ENCODE measurements at regions not wholly inside any gene's neighbourhood (a gene's known extent, or its start where the extent isn't known, plus 50 kb on each side); places are given as distances from the start of the nearest gene placed in this dataset.

GRCh38 chr15:91769476-91769875, 84.0 kb upstream of the SLCO3A1 start:
- Histone ChIP-seq H3K27me3 (ENCODE audit: control insufficient read depth in 1 of 2, insufficient read depth in 2 of 2, low read length in 2 of 2) (peaks cover 0 to 7% of the 10 kb centered on the region in 2 experiments), H3K36me3 (ENCODE audit: insufficient read depth, low read length) (no peaks in the 10 kb centered on the region), H3K9me3 (ENCODE audit: control insufficient read depth in 1 of 2, insufficient read depth in 1 of 2, low read length in 2 of 2) (no peaks in the 10 kb centered on the region), H3K4me1 (ENCODE audit: insufficient read depth, low read length) (no peaks in the 10 kb centered on the region), H3K4me3 (ENCODE audit: low read length) (no peak overlapping the region), H3K27ac (ENCODE audit: low read depth in 1 of 2, low read length in 2 of 2) (no peak overlapping the region)
- Mint-ChIP-seq H3K4me1 (ENCODE audit: low read depth) (no peaks in the 10 kb centered on the region), H3K27ac (no peak overlapping the region), H3K27me3 (peaks cover 26% of the 10 kb centered on the region), H3K4me3 (no peak overlapping the region), H3K9me3 (no peaks in the 10 kb centered on the region), H3K36me3 (ENCODE audit: low read depth) (no peaks in the 10 kb centered on the region)
- no peak for TF ChIP-seq CTCF (IDR thresholded peaks at IDR 0.05)
- ATAC-seq (ENCODE audit: poor library complexity) (no peak), DNase-seq (no peak)
- CTCF ChIA-PET, result no interaction called here
- POLR2A ChIA-PET, result no interaction called here
- intact Hi-C loops (cut with DNase I, micrococcal nuclease), result no loop called here

- H3K36me3 Mint-ChIP-seq (ENCODE audit: low read depth), result no peaks in the 10 kb centered on the region
- intact Hi-C loops (cut with DNase I, micrococcal nuclease), result loop anchor here in 1 of 2 experiments (10.0 kb wide), 1 partner anchor 465 kb away; no protein-coding TSS in a partner anchor
- H3K27me3 ChIP-seq (ENCODE audit: control insufficient read depth in 1 of 2, insufficient read depth in 2 of 2, low read length in 2 of 2), result peaks cover 0 to 6% of the 10 kb centered on the region in 2 experiments
- no peaks in the 10 kb centered on the region for H3K9me3 ChIP-seq (ENCODE audit: control insufficient read depth in 1 of 2, insufficient read depth in 1 of 2, low read length in 2 of 2)
- no peak overlapping the region for H3K4me3 ChIP-seq (ENCODE audit: low read length)
- no peak overlapping the region for H3K27ac ChIP-seq (ENCODE audit: low read depth in 1 of 2, low read length in 2 of 2)
- ATAC-seq (ENCODE audit: poor library complexity), result no peak
- H3K4me1 Mint-ChIP-seq (ENCODE audit: low read depth), result no peaks in the 10 kb centered on the region
- TF ChIP-seq CTCF (IDR thresholded peaks at IDR 0.05), result no peak
- no peak overlapping the region for H3K27ac Mint-ChIP-seq
- H3K4me1 ChIP-seq (ENCODE audit: insufficient read depth, low read length), result no peaks in the 10 kb centered on the region
- H3K4me3 Mint-ChIP-seq, result no peak overlapping the region
- POLR2A ChIA-PET, result no interaction called here
- no peaks in the 10 kb centered on the region for H3K9me3 Mint-ChIP-seq
- CTCF ChIA-PET, result no interaction called here
- no peak for DNase-seq
- peaks cover 30% of the 10 kb centered on the region for H3K27me3 Mint-ChIP-seq
- H3K36me3 ChIP-seq (ENCODE audit: insufficient read depth, low read length), result no peaks in the 10 kb centered on the region
These were observed 83.6 kb upstream of the SLCO3A1 start for GRCh38 chr15:91769894-91770293.

GRCh38 chr15:91776104-91776503, 77.4 kb upstream of the SLCO3A1 start:
- no peak for DNase-seq
- H3K27me3 ChIP-seq (ENCODE audit: control insufficient read depth in 1 of 2, insufficient read depth in 2 of 2, low read length in 2 of 2), result peaks cover 14 to 15% of the 10 kb centered on the region in 2 experiments
- ATAC-seq (ENCODE audit: poor library complexity), result no peak
- no peak overlapping the region for H3K4me3 ChIP-seq (ENCODE audit: low read length)
- no peak overlapping the region for H3K4me3 Mint-ChIP-seq
- ChIA-PET CTCF (no interaction called here), POLR2A (no interaction called here)
- H3K27ac Mint-ChIP-seq, result no peak overlapping the region
- no peaks in the 10 kb centered on the region for H3K4me1 Mint-ChIP-seq (ENCODE audit: low read depth)
- intact Hi-C loops (cut with DNase I, micrococcal nuclease), result loop anchor here in 1 of 2 experiments (10.0 kb wide), 1 partner anchor 471 kb away; no protein-coding TSS in a partner anchor
- H3K27ac ChIP-seq (ENCODE audit: low read depth in 1 of 2, low read length in 2 of 2), result no peak overlapping the region
- no peak for TF ChIP-seq CTCF (IDR thresholded peaks at IDR 0.05)
- no peaks in the 10 kb centered on the region for H3K36me3 Mint-ChIP-seq (ENCODE audit: low read depth)
- peaks cover 36% of the 10 kb centered on the region for H3K27me3 Mint-ChIP-seq
- no peaks in the 10 kb centered on the region for H3K9me3 Mint-ChIP-seq
- H3K36me3 ChIP-seq (ENCODE audit: insufficient read depth, low read length), result no peaks in the 10 kb centered on the region
- no peaks in the 10 kb centered on the region for H3K9me3 ChIP-seq (ENCODE audit: control insufficient read depth in 1 of 2, insufficient read depth in 1 of 2, low read length in 2 of 2)
- H3K4me1 ChIP-seq (ENCODE audit: insufficient read depth, low read length), result no peaks in the 10 kb centered on the region

All from CD4-positive, alpha-beta T cell (primary cell).